Upper lobe of left lung (tissue), 6 donors: ENCODE measurements at regions not wholly inside any gene's neighbourhood (a gene's known extent, or its start where the extent isn't known, plus 50 kb on each side); places are given as distances from the start of the nearest gene placed in this dataset.
A peak's percentile ranks its signal among the peaks of the same experiment; 100 is the strongest.
"Not testable (repeated sequence)": the region's sequence is repeated elsewhere in the genome, so short reads cannot be mapped to it uniquely, and the experiment has no call there.

Source experiments
- ATAC-seq, 2 donors: fragments of 200-7000 bp; cut with Tn5 transposase; one replicate each; pipeline ENCODE4 v1.9.1; 2022; ENCODE audit warnings: mild to moderate bottlenecking in 2 of 2, moderate library complexity in 2 of 2; ENCODE audit not compliant: low FRiP score in 2 of 2
- DNase-seq, 2 donors: peaks; one replicate each; pipeline ENCODE4 v3.0.0-alpha.2; 2019 to 2020
- H3K27ac ChIP-seq, 4 donors: fragments of 200-600 bp; sonication (generic); one replicate each; pipeline ENCODE4 v1.5.1; 2016 to 2019
- H3K27me3 ChIP-seq, 4 donors: fragments of 200-600 bp; sonication (generic); one replicate each; pipeline ENCODE4 v1.5.1; 2017 to 2019
- H3K36me3 ChIP-seq, 4 donors: fragments of 200-600 bp; sonication (generic); one replicate each; pipeline ENCODE4 v1.5.1; 2016 to 2019
- H3K4me1 ChIP-seq, 4 donors: fragments of 200-600 bp; sonication (generic); one replicate each; pipeline ENCODE4 v1.5.1; 2018 to 2019
- H3K4me3 ChIP-seq, 4 donors: fragments of 200-600 bp; sonication (generic); one replicate each; pipeline ENCODE4 v1.5.1; 2017 to 2019; ENCODE audit warnings: mild to moderate bottlenecking in 2 of 4, moderate library complexity in 1 of 4
- H3K9me3 ChIP-seq, 4 donors: fragments of 200-600 bp; sonication (generic); one replicate each; pipeline ENCODE4 v1.5.1; 2018 to 2019
- EP300 ChIP-seq, 4 donors: sonication (generic); formaldehyde crosslinking; IDR thresholded peaks; one replicate each; pipeline ENCODE4 v1.5.1; 2017; ENCODE audit warnings: antibody characterized with exemption in 4 of 4, control low read depth in 2 of 4
- POLR2A ChIP-seq, 4 donors: fragments of 450-650 bp; IDR thresholded peaks; one replicate each; pipeline ENCODE4 v1.5.1; 2016 to 2017; ENCODE audit warnings: antibody characterized with exemption in 4 of 4, mild to moderate bottlenecking in 2 of 4
- POLR2AphosphoS5 ChIP-seq, 2 donors: sonication (generic); formaldehyde crosslinking; IDR thresholded peaks; one replicate each; pipeline ENCODE4 v1.5.1; 2017; ENCODE audit warnings: antibody characterized with exemption in 2 of 2
- WGBS, 2 donors: methylation state at CpG; one replicate each; pipeline ENCODE4 v1.1.5; 2017 to 2018; 5-methylcytosine and 5-hydroxymethylcytosine counted together
- TF ChIP-seq, protein P1 (sequence below), 6 experiments: fragments of 450-650 bp in 4 of 6; fragments of 200-600 bp in 2 of 6; sonication (generic) in 2 of 6; IDR thresholded peaks; one replicate each; pipeline ENCODE4 v1.5.1; 2016 to 2019; ENCODE audit warnings: antibody characterized with exemption in 6 of 6
- donor health status: DM: no; HTN: no; CAD: no; lungs with moderate emphysema.
- donor health status: DM: no; HTN: yes; CAD: no; lungs with severe emphysema.

DNA sequence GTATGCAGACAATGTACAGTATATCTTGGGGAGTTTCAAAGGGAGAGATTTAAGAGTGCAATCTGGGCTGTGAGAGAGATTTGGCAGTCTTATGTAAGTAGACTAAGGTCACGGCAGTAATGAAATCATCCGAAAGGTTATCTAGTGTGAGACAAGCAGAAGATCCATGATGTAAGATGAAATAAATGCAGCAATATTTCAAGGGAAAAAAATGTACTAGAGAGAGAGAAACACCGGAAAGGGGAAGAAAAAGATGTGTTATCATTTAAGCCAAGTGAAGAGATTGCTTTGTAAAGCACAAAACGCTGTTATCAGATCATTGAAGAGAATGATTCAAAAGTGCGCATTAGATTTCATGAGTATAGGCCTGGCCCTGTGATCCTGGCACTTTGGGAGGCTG, 88.4 kb upstream of the GUCY1A1 start:
- TF ChIP-seq POLR2AphosphoS5 (IDR thresholded peaks at IDR 0.05) (no peak), POLR2A (IDR thresholded peaks at IDR 0.05) (no peak), EP300 (IDR thresholded peaks at IDR 0.05) (no peak)
- TF ChIP-seq, protein P1, sequence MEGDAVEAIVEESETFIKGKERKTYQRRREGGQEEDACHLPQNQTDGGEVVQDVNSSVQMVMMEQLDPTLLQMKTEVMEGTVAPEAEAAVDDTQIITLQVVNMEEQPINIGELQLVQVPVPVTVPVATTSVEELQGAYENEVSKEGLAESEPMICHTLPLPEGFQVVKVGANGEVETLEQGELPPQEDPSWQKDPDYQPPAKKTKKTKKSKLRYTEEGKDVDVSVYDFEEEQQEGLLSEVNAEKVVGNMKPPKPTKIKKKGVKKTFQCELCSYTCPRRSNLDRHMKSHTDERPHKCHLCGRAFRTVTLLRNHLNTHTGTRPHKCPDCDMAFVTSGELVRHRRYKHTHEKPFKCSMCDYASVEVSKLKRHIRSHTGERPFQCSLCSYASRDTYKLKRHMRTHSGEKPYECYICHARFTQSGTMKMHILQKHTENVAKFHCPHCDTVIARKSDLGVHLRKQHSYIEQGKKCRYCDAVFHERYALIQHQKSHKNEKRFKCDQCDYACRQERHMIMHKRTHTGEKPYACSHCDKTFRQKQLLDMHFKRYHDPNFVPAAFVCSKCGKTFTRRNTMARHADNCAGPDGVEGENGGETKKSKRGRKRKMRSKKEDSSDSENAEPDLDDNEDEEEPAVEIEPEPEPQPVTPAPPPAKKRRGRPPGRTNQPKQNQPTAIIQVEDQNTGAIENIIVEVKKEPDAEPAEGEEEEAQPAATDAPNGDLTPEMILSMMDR (IDR thresholded peaks at IDR 0.05): no peak
- Histone ChIP-seq H3K4me3 (no peak overlapping the region), H3K27ac (no peak overlapping the region), H3K36me3 (no peaks in the 10 kb centered on the region), H3K27me3 (no peaks in the 10 kb centered on the region), H3K4me1 (peaks cover 0 to 6% (median 3%) of the 10 kb centered on the region in 4 donors), H3K9me3 (no peaks in the 10 kb centered on the region)
- DNase-seq (no peak), ATAC-seq (peak in 1 of 2 donors; percentile 84)
- WGBS, 2 donors: 58 to 59% methylated on average over 5 of the region's 5 CpGs

DNA sequence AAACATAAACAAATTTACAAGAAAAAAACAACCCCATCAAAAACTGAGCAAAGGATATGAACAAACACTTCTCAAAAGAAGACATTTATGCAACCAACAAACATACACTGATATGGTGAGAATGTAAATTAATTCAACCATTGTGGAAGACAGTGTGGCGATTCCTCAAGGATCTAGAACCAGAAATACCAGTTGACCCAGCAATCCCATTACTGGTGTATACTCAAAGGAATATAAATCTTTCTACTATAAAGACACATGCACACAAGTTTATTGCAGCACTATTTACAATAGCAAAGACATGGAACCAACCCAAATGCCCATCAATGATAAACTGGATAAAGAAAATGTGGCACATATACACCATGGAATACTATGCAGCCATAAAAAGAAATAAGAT, 92.3 kb upstream of the GUCY1A1 start:
- DNase-seq: not testable (repeated sequence)
- 52 to 90% methylated on average over 1 of the region's 1 CpG for WGBS, 2 donors

DNA sequence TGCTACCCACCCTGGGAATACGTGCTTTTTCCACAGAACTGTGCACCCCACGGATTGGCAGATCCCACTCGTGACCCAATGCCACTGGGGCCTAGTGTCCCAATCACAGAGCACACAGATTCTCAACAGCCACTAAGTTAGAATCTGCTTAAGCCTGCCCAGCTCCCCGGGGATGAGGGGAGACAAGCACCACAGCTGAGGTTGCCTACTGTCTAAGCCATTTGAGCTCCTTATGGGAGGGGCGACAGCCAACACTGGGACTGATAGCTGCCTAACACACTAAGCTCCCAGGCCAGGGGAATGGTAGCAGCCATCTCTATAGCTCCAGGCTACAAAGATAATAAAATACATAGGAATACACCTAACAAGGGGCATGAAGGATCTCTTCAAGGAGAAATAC, 93.5 kb upstream of the GUCY1A1 start:
- DNase-seq: no peak
- H3K27ac ChIP-seq: no peak overlapping the region
- TF ChIP-seq POLR2A (IDR thresholded peaks at IDR 0.05) (no peak), EP300 (IDR thresholded peaks at IDR 0.05) (no peak), POLR2AphosphoS5 (IDR thresholded peaks at IDR 0.05) (no peak)
- TF ChIP-seq, protein P1 (IDR thresholded peaks at IDR 0.05): no peak
- H3K9me3 ChIP-seq: no peaks in the 10 kb centered on the region
- no peak overlapping the region for H3K4me3 ChIP-seq
- H3K27me3 ChIP-seq: no peaks in the 10 kb centered on the region
- no peaks in the 10 kb centered on the region for H3K36me3 ChIP-seq
- no peak for ATAC-seq
- 79 to 93% methylated on average over 3 to 5 of the region's 5 CpGs for WGBS, 2 donors
- peaks cover 0 to 5% (median 0%) of the 10 kb centered on the region in 4 donors for H3K4me1 ChIP-seq

More for the DNA sequence above, 92.3 kb upstream of the GUCY1A1 start:
- H3K27ac ChIP-seq, H3K27me3 ChIP-seq, ATAC-seq, H3K4me1 ChIP-seq, H3K36me3 ChIP-seq, H3K9me3 ChIP-seq, H3K4me3 ChIP-seq: not testable (repeated sequence)

DNA sequence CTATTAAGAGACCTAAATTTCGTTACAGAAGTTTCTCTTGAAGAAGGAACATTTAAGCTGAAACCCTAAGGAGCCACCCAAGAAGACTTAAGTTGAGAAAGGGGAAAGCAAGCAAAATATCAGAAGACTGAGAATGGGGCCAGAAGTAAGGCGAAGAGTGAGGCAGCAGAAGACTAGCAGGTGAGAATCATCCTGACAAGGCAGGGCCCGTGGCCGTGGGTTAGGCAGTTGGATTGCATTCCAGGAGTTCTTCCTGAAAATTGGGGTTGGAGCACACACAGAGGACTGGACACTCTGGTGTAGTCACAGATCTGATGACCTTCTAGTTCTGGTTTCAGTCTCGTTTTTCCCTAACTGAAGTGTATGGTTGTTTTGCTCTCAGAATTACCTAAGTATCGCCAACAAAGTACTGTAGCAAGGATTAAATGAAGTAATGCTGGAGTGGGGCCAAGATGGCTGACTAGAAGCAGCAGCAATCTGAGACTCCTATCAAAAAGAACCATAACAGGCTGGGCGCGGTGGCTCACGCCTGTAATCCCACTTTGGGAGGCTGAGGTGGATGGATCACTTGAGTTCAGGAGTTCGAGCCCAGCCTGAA, 94.4 kb upstream of the GUCY1A1 start:
- Histone ChIP-seq H3K27ac (no peak overlapping the region), H3K4me1 (peaks cover 0 to 5% (median 0%) of the 10 kb centered on the region in 4 donors), H3K4me3 (no peak overlapping the region), H3K9me3 (no peaks in the 10 kb centered on the region), H3K27me3 (no peaks in the 10 kb centered on the region), H3K36me3 (no peaks in the 10 kb centered on the region)
- no peak for DNase-seq
- no peak for TF ChIP-seq POLR2AphosphoS5 (IDR thresholded peaks at IDR 0.05)
- TF ChIP-seq POLR2A (IDR thresholded peaks at IDR 0.05): no peak
- TF ChIP-seq, protein P1 (IDR thresholded peaks at IDR 0.05): no peak
- WGBS, 2 donors: 83 to 84% methylated on average over 10 of the region's 10 CpGs
- ATAC-seq: no peak

DNA sequence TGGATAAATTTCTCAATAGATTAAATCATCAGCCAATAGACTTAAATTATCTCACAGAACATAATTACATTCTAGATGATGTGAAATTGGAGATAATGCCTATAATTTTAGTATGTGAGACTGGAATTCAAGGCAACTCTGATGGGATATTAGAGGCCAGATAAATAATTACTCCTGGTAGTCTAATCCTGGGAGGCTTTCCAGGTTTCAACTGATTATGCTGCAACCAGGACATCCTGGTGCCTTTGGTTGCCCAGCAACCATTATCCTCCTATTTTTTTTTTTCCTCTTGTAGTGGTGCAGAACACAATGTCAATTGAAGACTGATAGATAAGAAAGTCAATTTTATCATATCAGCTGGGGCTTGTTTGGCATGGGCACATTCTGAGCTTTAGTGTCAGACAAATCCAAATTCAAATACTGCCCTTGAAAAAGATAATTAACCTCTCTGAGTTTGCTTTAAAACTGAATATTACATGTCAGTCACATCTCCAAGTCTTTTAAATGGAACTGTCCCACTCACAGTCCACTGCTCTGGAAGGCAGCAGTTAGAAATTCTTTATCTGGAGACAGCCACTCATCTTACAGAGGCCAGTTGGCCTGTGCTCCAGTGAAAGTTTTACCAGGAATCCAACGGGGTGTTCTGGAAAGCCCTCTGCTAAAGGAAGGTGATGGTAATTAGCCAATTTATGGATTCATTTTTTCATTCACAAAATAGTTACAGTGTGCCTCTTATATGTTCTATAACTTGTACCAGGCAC, 95.3 kb upstream of the GUCY1A1 start:
- H3K27me3 ChIP-seq: no peaks in the 10 kb centered on the region

More for the DNA sequence above, 95.3 kb upstream of the GUCY1A1 start:
- H3K4me1 ChIP-seq: peaks cover 0 to 5% (median 0%) of the 10 kb centered on the region in 4 donors
- no peak overlapping the region for H3K27ac ChIP-seq
- ATAC-seq (no peak), DNase-seq (no peak)
- no peaks in the 10 kb centered on the region for H3K9me3 ChIP-seq
- H3K36me3 ChIP-seq: no peaks in the 10 kb centered on the region
- H3K4me3 ChIP-seq: no peak overlapping the region
- TF ChIP-seq, protein P1 (IDR thresholded peaks at IDR 0.05): no peak
- TF ChIP-seq POLR2AphosphoS5 (IDR thresholded peaks at IDR 0.05) (no peak), POLR2A (IDR thresholded peaks at IDR 0.05) (no peak), EP300 (IDR thresholded peaks at IDR 0.05) (no peak)
- 30 to 31% methylated on average over 1 of the region's 1 CpG for WGBS, 2 donors
